HG03575 (cell line): ENCODE measurements at regions not wholly inside any gene's neighbourhood (a gene's known extent, or its start where the extent isn't known, plus 50 kb on each side); places are given as distances from the start of the nearest gene placed in this dataset.
"Not testable (repeated sequence)": the region's sequence is repeated elsewhere in the genome, so short reads cannot be mapped to it uniquely, and the experiment has no call there.

Source experiments
- ATAC-seq: cut with Tn5 transposase; IDR thresholded peaks from one replicate; pipeline ENCODE4 v1.9.1; 2021; ENCODE audit not compliant: unreplicated experiment, insufficient number of reproducible peaks, low FRiP score; ENCODE audit errors: extremely low read depth

DNA sequence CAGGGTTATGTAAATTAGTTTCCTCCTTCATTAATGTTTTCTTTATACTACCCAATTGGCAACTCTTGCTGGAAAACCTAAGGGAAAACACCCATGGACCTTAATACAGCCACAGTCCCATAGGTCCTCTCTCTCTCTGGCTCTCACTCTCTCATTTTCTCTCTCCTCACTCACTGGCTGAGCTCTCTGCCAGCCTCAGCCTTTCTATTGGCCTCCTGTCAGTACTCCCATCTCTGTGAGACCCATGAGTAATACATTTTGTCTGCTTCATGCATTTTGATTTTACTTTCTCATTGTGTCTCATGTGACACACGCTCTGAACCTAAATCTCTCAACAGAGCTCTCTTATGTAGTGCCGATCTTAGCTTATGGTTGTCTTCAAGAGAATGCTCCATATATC lies 907.5 kb downstream of the C6orf118 start:
- no peak for ATAC-seq

DNA sequence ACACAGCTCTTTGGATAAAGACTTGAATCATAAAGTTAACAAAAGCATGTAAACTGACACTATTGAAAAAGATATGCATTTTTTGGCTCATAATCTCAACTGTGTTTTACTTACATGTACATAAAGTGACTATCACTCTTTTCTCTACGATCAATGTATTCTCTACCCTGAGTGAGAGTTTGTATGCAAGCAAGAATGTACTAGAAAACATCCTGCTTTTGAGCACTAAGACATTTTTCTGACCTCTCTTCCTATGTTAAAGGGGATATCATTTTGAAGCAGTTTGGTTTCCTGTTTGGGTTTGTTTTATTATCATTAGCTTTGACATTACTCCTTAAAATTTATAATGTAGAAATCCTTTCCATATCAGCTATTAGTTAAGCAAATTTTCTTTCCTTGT lies 910.8 kb downstream of the C6orf118 start:
- ATAC-seq, result no peak

DNA sequence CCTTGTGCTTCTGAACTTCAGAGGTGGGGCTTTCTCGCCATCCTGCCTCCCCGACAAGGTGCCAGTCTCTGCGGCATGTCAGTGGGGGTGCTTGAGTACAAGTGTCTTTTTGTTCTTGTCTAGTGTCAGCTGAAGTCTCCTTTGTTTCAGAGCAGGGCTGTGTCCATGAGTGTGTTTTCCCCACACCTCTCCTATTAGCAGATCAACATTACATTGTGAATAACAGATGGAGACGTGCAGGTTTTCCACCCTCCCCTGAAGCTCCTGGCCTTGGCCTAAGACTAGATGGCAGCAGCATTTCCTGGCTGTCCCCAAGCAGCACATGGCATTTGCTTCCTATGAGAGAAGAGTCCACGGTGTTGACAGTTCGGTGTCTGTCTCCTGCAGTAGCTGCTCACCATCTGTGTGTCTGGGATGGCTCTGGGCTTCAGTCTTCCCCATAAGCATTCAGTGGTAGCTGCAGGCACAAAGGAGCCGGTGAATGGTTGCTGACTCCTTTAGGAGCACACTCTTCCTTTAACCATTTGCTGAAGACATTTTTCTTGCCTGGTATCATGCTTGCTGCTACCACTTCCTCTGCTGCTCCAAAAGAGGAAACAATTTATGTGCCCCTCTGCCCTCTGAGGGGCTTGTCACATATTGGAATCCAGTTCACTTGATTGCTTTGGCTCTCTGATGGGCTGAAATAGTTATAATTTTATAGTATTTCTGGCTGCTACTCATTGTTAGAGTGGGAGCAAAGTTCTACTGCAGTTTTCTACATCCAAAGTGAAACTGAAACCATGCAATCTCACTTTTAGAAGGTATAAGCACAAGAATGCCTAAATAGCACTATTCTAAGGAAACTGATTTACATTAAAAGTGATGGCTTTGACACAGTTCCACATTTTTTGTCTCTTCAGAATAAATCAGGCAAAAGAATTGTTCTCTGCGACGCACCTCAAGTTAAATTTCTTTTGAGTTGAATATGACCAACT lies 913.0 kb downstream of the C6orf118 start:
- ATAC-seq, result peak; percentile 90

DNA sequence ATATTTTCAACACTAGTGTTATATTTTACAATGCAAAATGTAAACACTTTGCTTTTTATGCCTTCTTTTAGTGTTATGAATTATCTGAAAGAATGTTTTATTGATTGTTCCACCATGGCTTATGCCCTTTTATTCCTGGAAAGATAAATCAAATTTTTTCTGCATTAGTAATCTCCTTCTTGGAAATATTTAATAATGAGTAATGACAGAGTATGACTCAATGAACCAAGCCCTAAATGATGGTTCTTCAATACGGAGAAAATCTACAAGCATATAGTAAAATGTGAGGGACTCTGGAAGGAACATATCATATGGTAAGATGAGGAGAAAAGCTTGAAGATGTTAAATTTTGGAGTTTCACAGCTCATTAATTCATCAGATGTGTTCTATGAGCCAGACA lies 929.6 kb downstream of the C6orf118 start:
- ATAC-seq, result no peak

DNA sequence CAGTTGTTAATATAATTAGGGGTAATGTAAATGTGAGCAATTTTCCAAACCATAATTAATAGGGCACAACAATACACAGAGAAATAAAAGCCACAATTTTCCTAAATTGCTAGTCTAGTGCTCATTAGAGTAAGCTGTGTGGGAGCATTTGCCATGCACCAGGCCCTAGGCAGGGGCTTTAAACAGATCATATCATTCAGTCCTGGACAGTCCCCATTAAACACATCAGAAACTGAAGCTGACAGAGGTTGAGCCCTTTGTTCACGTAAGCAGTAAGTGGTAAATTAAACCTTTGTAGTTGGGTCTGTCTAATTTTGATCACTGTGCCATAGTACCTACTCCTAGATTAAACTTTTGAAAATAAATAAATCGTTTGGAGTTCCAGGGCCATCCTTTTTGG lies 931.1 kb downstream of the C6orf118 start:
- ATAC-seq, result no peak

DNA sequence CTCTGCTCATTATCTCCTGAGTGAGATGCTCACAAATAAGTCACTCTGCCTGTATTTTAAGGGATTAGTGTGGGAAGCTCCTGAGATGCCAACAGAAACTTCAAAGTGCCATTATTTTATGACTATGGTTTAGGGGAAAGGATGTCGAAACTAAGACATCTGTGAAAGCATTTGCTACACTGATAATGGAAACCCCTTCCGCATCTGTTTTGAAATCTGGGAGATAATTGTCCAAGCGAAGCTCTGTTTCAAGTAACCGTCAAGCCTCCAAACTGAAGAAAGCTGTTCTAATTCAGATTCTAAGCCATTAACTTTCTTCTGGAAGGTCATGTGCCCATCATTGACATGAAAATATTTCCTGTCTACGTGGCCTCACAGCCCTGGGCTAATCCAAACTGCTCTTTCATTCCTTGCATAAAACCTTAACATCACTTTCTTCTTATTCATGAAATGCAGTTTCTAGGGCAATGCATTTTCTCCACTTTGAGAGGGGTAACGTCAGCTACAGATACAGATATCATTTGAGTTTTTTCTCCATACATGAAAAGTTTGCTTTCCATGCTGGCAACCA lies 932.0 kb downstream of the C6orf118 start:
- no peak for ATAC-seq

DNA sequence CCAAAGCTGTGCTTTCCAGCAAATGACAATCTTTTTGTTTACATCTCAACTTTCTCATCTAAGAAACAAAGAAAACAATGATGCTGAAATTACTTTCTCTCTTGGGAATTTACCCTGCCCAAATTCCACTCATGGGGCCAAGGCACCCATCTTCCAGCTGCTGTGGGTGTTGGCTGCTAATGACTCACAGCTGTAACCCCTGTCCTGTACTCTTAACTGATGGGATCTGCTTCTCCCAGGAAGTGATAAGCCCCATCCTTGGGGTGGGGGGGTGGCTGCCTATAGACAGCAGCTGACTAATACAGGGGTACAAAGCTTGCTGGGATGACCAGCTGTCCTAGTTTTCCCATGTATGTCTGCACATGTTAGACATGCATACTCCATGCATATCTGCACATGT lies 938.6 kb downstream of the C6orf118 start:
- ATAC-seq, result no peak

DNA sequence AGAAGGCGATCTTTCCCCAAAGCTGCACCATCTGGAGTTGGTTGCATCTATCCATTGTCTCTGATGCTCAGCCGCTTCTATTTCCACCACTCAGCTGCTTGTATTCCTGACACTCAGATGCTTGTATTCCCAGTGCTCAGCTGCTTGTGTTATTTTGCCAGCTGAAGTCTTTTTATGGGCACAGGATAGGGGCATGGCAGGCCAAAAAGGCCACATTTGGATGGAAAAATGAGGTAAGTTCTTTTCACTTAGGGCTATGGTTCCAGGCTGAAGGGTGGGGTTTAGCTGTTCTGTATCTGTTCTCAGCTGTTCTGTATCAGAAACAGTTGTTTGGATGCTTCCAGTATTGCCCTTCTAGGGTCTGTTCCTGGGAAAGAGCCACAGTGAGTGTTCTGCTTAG lies 944.9 kb downstream of the QKI start:
- ATAC-seq, result no peak

DNA sequence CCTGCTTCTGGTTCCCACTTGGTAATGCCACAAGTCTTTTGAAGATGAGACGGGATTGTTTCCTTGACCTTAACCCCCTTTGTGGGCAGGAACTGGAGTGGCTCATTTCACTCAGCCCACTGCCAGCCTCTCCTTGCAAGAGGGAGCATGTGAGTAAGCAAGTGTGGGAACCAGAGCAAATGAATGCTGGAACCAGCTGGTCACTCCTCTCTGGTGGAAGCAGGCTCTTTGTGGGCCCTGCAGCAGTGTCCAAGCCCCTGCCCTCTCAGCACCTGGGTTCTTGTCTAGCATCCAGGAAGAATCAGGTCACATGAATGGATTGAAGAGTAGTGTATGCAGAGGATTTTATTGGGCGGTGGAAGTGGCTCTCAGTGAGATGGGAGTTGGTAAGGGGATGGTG lies 944.5 kb downstream of the QKI start:
- no peak for ATAC-seq

DNA sequence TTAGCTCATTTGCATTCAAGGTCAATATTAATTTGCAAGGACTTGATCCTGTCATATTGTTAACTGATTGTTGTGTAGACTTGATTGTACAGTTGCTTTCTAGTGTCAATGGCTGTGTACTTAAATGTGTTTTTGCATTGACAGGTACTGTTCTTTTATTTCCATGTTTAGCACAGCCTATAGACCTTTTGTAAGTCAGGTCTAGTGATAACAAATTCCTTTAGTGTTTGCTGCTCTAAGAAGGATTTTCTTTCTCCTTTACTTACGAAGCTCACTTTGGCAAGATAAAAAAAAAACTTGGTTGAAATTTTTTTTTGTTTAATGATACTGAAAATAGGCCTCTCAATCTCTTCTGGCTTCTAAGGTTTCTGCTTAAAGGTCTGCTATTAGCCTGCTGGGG lies 942.3 kb downstream of the QKI start:
- ATAC-seq, result no peak

DNA sequence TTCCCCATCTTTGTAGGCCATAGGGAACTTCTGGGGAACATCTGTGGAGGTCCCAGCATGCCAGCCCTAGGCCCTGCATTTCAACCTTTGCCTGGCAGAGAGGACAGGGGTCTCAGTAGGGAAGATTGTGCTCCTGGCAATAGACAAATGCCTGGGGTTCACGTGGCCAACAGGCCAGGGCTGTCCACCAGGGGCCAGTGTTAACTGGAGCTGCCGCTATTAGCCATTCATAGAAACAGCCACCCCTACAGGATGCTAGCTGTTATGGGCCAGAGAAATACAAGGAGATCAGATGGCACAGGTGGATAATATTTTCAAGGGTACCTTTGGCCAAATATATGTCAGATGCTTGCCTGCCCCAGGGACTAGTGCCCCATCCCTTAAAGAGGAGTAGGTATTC lies 932.9 kb downstream of the QKI start:
- no peak for ATAC-seq

DNA sequence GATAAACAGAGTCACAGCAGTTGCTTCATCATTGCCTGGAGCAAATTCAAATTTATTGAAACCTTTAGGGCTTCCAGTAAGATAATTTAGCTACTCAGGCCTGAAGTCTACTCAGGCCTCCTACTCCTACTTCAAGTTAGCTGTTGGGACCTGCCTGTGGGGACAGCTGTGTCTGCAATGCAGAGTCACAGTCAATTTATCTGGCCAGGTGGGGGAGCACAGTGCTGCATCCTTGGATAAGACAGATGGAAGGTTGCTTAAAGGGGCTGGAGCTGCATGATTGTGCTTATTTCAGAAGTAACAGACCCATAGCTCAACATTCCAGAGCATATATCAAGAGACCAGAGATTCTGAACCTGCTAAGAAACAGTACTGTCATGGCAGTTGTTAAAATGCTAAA lies 932.1 kb downstream of the QKI start:
- ATAC-seq, result no peak

DNA sequence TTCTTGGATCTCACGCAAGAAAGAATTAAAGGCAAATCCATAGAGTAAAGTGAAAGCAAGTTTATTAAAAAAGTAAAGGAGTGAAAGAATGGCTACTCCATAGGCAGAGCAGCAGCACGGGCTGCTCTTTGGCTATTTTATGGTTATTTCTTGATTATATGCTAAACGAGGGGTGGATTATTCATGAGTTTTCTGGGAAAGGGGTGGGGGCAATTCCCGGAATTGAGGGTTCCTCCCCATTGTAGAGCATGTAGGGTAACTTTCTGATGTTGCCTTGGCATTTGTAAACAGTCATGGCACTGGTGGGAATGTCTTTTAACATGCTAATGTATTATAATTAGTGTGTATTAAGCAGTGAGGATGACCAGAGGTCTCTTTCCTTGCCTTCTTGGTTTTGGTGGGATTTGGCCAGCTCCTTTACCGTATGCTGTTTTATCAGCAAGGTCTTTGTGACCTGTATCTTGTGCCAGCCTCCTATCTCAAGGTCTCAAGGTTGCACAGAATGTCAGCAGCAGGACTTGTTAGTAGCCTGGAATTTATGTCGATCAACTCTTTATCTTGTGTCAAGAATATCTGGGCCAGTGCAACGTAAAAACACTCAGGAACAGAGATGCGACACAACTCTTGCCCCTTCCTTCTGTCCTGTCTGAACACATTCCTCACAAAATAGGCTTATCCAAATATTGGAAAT lies 931.4 kb downstream of the QKI start:
- ATAC-seq, result no peak

DNA sequence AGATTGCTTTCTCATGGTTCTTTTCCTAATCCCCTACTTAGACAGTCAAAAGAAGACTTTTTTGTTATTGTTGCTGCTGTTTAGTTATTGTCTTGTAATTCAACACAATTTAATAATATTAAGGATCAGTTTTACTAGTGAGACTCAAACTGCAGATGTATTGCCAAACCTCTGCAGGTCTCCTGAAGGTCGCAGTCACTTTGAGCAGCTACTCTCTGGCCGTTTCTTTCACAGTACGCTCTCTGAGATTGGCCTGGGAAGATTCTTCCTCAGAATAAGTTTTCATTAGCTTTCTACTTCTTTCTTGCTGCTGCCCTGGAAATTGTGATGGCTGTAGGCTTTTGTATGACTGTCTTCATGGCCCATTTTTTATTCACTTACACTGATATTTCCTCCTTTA lies 930.8 kb downstream of the QKI start:
- ATAC-seq, result no peak

DNA sequence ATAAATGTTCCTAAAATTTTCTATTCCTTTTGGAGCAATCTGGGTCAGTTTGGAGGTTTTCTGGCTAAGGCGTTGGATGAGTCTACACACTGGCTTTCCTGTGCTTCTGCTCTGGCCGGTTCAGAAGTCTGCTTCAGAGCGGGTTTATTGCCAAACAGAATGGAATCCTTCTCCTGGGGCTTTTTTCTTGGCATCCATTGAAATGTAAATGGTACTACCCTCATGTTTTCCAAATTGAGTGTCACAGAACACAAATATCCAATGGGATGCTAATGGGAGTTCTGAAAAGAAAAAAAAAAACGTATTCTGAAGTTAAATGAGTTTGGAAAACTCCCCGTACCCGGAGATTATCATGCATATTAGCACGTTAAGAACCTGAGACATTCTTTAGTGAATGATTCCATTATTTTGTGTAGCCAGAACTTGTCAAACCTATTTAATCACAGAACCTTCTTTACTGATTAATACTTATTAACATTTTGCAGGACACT lies 930.3 kb downstream of the QKI start:
- ATAC-seq, result no peak

DNA sequence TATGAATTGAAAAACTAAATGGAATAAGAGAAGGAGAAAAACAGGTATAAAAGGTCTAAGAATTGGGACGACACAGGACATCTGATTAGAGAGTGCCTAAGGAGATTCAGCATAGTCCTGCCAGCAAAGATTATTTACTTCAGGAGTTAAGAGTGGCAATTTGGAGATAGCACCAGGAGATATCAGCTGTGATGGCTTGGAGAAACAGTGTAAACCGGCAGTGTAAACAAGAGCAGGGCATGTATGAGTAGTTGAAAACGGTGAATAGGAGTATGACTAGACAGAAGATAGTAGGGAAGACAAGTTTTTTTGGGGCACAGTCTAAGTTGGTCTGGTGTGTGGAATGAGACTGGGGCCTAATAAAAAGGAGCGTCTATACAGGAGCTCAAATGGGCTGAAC lies 924.9 kb downstream of the QKI start:
- ATAC-seq, result not testable (repeated sequence)

DNA sequence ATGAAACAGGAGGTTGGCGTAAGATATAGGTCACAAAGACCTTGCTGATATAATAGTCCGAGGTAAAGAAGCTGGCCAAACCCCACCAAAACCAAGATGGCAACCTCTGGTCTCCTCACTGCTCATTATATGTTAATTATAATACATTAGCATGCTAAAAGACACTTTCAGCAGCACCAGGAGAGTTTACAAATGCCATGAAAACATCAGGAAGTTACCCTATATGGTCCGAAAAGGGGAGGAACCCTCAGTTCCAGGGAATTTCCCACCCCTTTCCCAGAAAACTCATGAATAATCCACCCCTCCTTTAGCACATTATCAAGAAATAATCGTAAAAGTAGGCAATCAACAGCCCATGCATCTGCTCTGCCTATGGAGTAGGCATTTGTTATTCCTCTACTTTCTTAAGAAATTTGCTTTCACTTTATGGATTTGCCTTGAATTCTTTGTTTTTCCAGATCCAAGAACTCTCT lies 923.4 kb downstream of the QKI start:
- ATAC-seq, result no peak

DNA sequence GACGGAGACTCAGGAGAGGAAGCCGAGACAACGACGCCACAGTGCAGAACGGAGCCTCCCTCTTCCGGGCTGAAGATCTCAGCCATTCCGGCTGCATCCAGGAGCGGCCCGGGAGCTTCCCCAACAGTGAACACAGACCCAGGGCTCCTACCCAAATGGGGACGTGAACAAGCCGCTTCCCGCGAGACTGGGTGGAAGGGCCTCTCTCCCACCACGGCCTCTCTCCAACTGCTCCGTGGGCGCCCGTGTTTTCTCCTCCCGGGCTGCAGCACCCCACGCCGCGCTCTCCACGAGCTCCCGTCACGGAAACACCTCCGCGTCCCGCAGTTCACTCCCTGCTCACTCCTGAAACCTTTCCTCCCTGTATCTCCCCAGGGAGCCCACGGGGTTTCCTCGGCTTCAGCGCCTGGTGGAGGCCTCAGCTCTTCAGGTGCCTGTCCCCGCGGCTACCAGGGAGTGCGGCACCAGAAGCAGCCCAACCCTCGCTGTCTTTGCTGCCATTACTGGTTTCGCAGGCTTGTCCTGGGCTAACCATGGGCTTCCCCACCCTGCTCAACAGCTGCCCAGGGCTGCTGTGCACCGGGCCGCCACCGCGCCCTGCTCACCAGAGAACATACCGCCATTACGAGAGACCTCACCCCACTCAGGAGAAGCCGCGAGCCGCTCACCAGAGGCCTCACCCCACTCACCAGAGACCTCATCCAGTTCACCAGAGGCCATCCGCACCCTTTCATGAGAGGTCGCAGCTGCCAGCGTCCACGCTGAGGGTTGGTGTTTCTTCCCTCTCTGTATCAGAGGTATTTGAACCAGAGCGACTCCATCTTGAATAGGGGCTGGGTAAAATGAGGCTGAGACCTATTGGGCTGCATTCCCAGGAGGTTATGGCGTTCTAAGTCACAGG lies 922.8 kb downstream of the QKI start:
- no peak for ATAC-seq

DNA sequence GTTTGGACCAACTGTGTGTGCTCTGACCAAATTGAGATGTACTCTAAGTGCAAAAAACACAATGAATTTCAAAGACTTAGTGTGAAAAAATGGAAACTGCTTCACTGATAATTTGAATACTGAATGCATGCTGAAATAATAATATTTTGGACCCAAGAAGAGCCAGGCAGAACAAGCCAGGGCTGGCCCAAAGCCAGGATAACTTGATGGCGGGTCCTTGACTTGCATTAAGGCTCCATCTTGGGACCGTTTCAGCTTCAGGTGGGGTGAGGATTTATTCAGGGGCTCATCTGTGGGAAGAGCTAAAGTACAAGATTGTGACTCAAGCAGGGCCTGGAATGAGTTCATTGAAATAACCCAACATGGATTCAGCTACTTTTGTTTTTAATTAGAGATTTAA lies 921.9 kb downstream of the QKI start:
- ATAC-seq, result no peak
